SH-SY5Y (cell line): ENCODE measurements at regions not wholly inside any gene's neighbourhood (a gene's known extent, or its start where the extent isn't known, plus 50 kb on each side); places are given as distances from the start of the nearest gene placed in this dataset.
A peak's percentile ranks its signal among the peaks of the same experiment; 100 is the strongest.

ENCODE experiments used
- GATA2 ChIP-seq: IDR thresholded peaks from 2 replicates; pipeline ENCODE4 v1.6.1; 2011; ENCODE audit warnings: mild to moderate bottlenecking, low read depth, low read length
- GATA3 ChIP-seq: IDR thresholded peaks from 2 replicates; pipeline ENCODE4 v1.6.1; 2011; ENCODE audit warnings: low read depth, mild to moderate bottlenecking, low read length, moderate library complexity

GRCh38 chr4:183828125-183828524, 77.0 kb upstream of the STOX2 start:
- no peak for TF ChIP-seq GATA2
- TF ChIP-seq GATA3, result no peak

GRCh38 chr4:183828839-183829238, 76.3 kb upstream of the STOX2 start:
- no peak for TF ChIP-seq GATA2
- no peak for TF ChIP-seq GATA3

GRCh38 chr4:183830438-183830985, 74.6 kb upstream of the STOX2 start:
- no peak for TF ChIP-seq GATA3
- TF ChIP-seq GATA2, result no peak

- TF ChIP-seq GATA2 (no peak), GATA3 (no peak)
These were observed 74.1 kb upstream of the STOX2 start for GRCh38 chr4:183831026-183831446.

GRCh38 chr4:183831683-183832082, 73.4 kb upstream of the STOX2 start:
- TF ChIP-seq GATA2, result no peak
- TF ChIP-seq GATA3, result no peak

- TF ChIP-seq GATA3, result no peak
- no peak for TF ChIP-seq GATA2
These were observed 72.2 kb upstream of the STOX2 start for GRCh38 chr4:183832776-183833450.

- TF ChIP-seq GATA3 (no peak), GATA2 (no peak)
These were observed 70.9 kb upstream of the STOX2 start for GRCh38 chr4:183834252-183834651.

- no peak for TF ChIP-seq GATA3
- TF ChIP-seq GATA2, result no peak
These were observed 67.9 kb upstream of the STOX2 start for GRCh38 chr4:183837222-183837621.

- TF ChIP-seq GATA2 (no peak), GATA3 (no peak)
These were observed 66.0 kb upstream of the STOX2 start for GRCh38 chr4:183838987-183839712.

- TF ChIP-seq GATA2 (peak; percentile 45; the same call in 1 of the 2 replicates), GATA3 (no peak)
These were observed 64.8 kb upstream of the STOX2 start for GRCh38 chr4:183840311-183840710.

- TF ChIP-seq GATA2 (no peak), GATA3 (no peak)
These were observed 64.1 kb upstream of the STOX2 start for GRCh38 chr4:183841001-183841400.

- TF ChIP-seq GATA3, result no peak
These were observed 63.0 kb upstream of the STOX2 start for GRCh38 chr4:183842129-183842528.

GRCh38 chr4:183843248-183843671, 61.8 kb upstream of the STOX2 start:
- TF ChIP-seq GATA3, result no peak
- no peak for TF ChIP-seq GATA2

GRCh38 chr4:183846951-183847350, 58.2 kb upstream of the STOX2 start:
- TF ChIP-seq GATA3, result no peak
- TF ChIP-seq GATA2, result no peak

- TF ChIP-seq GATA3 (no peak), GATA2 (no peak)
These were observed 56.3 kb upstream of the STOX2 start for GRCh38 chr4:183848805-183849204.
